Spinal cord (tissue), 10 donors: ENCODE measurements at regions not wholly inside any gene's neighbourhood (a gene's known extent, or its start where the extent isn't known, plus 50 kb on each side); places are given as distances from the start of the nearest gene placed in this dataset. TPM values are rescaled to one million over a fixed set of nuclear protein-coding genes. Genes with fewer than 3 reads are reported as not detected.

Experiments used
- DNase-seq, 6 donors: peaks; one replicate each; pipeline versions ENCODE4 v3.0.0 to v3.0.0-alpha.2; 2013 to 2015; ENCODE audit warnings: low spot score in 6 of 6, low read depth in 4 of 6
- H3K27ac ChIP-seq: one replicate; pipeline ENCODE4 v1.5.1; 2013; ENCODE audit warnings: low read depth, low read length, control low read depth
- H3K27me3 ChIP-seq: one replicate; pipeline ENCODE4 v1.6.1; 2013; ENCODE audit warnings: low read length; ENCODE audit not compliant: control insufficient read depth, insufficient read depth
- H3K36me3 ChIP-seq: one replicate; pipeline ENCODE4 v1.6.1; 2013; ENCODE audit warnings: low read length; ENCODE audit not compliant: control insufficient read depth, insufficient read depth
- H3K4me1 ChIP-seq: one replicate; pipeline ENCODE4 v1.6.1; 2013; ENCODE audit warnings: low read length; ENCODE audit not compliant: control insufficient read depth, insufficient read depth
- H3K4me3 ChIP-seq: one replicate; pipeline ENCODE4 v1.5.1; 2013; ENCODE audit warnings: low read depth, low read length, control low read depth
- H3K9me3 ChIP-seq: one replicate; pipeline ENCODE4 v1.6.1; 2013; ENCODE audit warnings: low read length; ENCODE audit not compliant: control insufficient read depth, insufficient read depth
- WGBS: methylation state at CpG from one replicate; pipeline ENCODE4 v1.1.5; 2013; ENCODE audit warnings: missing lambda C conversion rate; ENCODE audit not compliant: insufficient coverage; 5-methylcytosine and 5-hydroxymethylcytosine counted together
- small RNA-seq: library from RNA; depleted of rRNA; stranded (forward); fragments of <200 nt; gene quantifications from one replicate; pipeline ENCODE3, GENCODE V24; 2014; ENCODE audit warnings: low replicate concordance
- donor health status: healthy.

GRCh38 chr3:150022381-150023238 lies 51.9 kb upstream of the PFN2 start:
- H3K4me1 ChIP-seq = no peaks in the 10 kb centered on the region
- DNase-seq = no peak
- H3K27ac ChIP-seq = no peak overlapping the region
- 85% methylated on average over 8 of the region's 9 CpGs for WGBS
- H3K36me3 ChIP-seq = no peaks in the 10 kb centered on the region
- H3K4me3 ChIP-seq = no peak overlapping the region
- H3K27me3 ChIP-seq = no peaks in the 10 kb centered on the region
- H3K9me3 ChIP-seq = no peaks in the 10 kb centered on the region

GRCh38 chr3:150020527-150020926 lies 49.8 kb upstream of the PFN2 start:
- H3K27me3 ChIP-seq = no peaks in the 10 kb centered on the region
- no peaks in the 10 kb centered on the region for H3K36me3 ChIP-seq
- H3K27ac ChIP-seq = no peak overlapping the region
- WGBS = 100% methylated on average over 1 of the region's 1 CpG
- H3K4me1 ChIP-seq = no peaks in the 10 kb centered on the region
- no peak overlapping the region for H3K4me3 ChIP-seq
- H3K9me3 ChIP-seq = no peaks in the 10 kb centered on the region
- no peak for DNase-seq

Small RNA genes in the stretch of these regions (small RNA-seq; reads per million reads assigned to genes)
- gene RF00004 (not detected), gene RPL32P9 (not detected)
